ENCODE measurements at regions not wholly inside any gene's neighbourhood (a gene's known extent, or its start where the extent isn't known, plus 50 kb on each side); places are given as distances from the start of the nearest gene placed in this dataset.
"Not testable (repeated sequence)": the region's sequence is repeated elsewhere in the genome, so short reads cannot be mapped to it uniquely, and the experiment has no call there.

GRCh38 chr12:61137677-61138414 is 1122.4 kb upstream of the USP15 start:
- no peak for DNase-seq

DNA sequence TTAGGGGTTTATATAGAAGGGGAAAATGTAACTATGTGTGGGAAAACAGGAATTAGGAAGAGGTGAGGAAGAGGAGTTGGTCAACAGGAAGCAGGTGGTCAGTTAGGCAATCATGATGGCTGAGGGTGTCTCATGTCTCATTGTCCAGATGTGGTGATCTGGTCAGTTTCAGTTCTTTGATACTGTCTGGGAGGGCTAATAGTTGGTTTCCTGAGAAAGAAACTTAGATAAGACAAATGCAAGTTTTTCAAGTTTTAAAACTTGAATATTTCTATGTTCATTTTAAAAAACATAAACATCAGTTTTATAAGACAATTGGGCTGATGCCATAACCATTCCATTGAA is 1121.8 kb upstream of the USP15 start:
- no peak for DNase-seq

DNA sequence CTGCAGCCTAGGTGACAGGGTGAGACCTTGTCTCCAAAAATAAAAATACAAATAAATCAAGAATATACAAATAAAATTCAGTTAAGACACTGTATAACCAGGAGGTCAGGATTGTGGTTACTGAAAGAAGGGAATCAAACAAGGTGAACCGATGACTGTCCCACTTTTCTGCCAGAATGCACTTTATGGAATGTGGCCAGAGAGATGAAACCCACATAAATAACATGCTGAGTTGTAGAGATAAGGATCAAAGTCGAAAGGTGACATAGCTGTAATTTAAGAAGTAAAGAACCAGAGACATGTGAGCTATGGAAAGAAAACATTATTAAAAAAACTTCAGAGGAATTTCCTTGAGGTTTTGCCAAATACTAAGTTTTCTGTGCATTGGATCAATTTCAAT is 1098.2 kb upstream of the USP15 start:
- no peak for DNase-seq

GRCh38 chr12:61188801-61189595 is 1071.2 kb upstream of the USP15 start:
- DNase-seq: no peak

DNA sequence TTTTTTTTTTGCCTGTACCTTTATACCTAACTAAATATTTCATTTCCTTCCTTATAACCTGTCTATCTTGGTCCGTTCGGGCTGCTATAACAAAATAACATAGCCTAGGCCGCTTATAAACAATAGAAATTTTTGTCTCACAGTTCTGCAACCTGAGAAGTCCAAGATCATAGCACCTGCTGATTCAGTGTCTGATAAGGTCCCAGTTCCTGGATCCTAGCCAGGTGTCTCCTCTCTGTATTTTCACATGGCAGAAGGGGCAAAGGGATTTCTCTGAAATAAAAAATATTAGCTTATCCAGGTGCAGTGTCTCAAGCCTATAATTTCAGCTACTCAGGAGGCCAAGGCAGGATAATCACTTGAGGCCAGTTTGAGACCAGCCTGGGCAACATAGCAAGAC is 1046.6 kb upstream of the USP15 start:
- DNase-seq: no peak

DNA sequence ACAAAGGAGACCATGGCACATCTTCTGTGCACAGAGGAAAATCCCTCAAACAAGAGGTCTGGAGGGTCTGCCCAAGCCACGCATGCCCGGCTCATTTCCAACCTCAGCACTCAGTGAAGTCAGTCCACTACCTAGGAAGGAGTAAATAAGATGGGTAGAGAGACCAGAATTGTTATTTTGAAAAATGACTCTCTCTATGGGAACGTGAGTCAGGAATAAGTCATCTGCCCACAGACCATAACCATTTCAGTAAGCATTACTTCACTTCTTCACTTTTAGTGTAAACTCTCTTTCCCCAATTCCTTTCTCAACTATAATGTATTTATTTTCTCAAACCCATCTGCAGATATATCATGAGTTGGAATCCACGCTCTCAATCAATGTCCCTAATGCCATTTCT is 1039.9 kb upstream of the USP15 start:
- no peak for DNase-seq

- no peak for DNase-seq
Observed at GRCh38 chr12:61232040-61232439, 1028.2 kb upstream of the USP15 start.

GRCh38 chr12:61250303-61250702 is 1009.9 kb upstream of the USP15 start:
- no peak for DNase-seq

GRCh38 chr12:61251076-61251475 is 1009.1 kb upstream of the USP15 start:
- DNase-seq: no peak

DNA sequence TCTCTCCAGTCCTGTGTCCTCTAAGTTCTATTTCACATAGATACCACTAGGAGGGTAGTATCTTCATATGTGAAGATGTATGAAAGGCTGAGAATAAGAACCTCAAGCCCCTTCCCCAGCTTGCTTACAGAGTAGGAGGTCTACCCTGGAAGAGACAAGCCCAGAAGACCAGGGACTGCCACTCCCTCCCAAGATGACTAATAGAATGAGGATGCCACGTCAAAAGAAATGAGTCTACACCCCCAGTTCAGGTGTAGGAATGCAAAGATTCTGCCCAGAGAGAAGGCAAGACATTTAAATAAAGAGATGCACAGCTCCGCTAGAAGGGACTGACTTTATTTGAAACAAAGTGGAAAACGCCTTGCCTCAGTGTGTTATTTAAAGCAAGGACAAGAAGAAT is 1006.0 kb upstream of the USP15 start:
- DNase-seq: no peak

GRCh38 chr12:61264294-61264693 is 995.9 kb upstream of the USP15 start:
- DNase-seq: not testable (repeated sequence)

DNA sequence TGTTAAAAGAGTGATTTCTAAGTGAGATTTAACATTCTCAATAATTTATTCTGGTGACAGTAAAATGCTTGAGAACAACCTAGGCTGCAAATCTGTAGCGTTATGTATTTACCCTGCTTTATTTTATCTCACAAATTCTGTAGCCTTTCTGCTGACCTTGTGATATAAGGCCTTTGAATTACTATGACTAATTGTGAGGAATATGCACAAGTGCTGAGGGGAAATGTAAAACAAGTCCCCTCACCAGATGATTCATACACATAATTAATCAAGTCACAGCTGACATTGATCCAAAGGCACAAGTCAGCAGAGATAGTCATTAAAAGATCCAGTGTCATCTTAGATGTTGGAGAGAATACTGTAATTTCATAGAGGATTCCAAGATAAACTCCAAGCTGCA is 992.7 kb upstream of the USP15 start:
- DNase-seq: no peak

- DNase-seq: no peak
Observed at GRCh38 chr12:61272441-61272840, 987.8 kb upstream of the USP15 start.

GRCh38 chr12:61282790-61283575 is 977.2 kb upstream of the USP15 start:
- no peak for DNase-seq

DNA sequence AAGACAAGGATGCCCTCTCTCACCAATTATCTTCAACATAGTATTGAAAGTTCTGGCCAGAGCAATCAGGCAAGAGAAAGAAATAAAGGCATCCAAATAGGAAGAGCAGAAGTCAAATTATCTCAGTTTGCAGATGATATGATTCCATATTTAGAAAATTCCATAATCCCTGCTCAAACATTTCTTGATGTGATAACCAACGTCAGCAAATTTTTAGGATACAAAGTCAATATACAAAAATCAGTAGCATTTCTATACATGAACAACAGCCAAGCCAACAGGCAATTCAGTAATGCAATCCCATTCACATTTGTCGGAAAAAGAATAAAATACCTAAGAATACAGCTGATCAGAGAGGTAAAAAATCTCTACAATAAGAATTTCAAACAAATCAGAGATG is 969.7 kb upstream of the USP15 start:
- no peak for DNase-seq

GRCh38 chr12:61291647-61292046 is 968.6 kb upstream of the USP15 start:
- no peak for DNase-seq

DNA sequence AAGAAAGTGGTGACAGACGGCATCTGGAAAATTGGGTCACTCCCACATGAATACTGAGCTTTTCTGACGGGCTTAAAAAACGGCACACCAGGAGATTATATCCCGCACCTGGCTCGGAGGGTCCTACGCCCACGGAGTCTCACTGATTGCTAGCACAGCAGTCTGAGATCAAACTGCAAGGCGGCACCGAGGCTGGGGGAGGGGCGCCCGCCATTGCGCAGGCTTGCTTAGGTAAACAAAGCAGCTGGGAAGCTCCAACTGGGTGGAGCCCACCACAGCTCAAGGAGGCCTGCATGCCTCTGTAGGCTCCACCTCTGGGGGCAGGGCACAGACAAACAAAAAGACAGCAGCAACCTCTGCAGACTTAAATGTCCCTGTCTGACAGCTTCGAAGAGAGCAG is 966.2 kb upstream of the USP15 start:
- DNase-seq: not testable (repeated sequence)

DNA sequence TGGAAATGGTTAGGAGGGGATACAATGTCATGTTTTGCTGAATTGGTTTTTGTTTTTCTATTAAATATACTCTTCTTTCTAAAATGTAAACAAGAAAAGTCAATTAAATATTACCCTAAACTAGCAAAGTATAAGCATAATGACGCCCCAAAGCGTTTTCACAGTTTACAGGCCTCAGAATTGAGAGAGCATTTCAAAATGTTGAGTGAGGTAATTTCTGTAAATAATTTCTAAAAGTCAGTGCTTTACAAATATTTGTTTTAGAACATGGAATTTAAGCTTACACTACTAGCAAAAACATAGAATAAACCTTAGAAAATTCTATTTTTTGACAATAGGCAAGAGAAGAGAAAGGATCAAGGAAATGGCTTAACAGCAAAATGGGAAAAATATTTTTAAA is 958.4 kb upstream of the USP15 start:
- DNase-seq: no peak

GRCh38 chr12:61302282-61302681 is 957.9 kb upstream of the USP15 start:
- no peak for DNase-seq

- DNase-seq: no peak
Observed at GRCh38 chr12:61308220-61308619, 952.0 kb upstream of the USP15 start.

DNA sequence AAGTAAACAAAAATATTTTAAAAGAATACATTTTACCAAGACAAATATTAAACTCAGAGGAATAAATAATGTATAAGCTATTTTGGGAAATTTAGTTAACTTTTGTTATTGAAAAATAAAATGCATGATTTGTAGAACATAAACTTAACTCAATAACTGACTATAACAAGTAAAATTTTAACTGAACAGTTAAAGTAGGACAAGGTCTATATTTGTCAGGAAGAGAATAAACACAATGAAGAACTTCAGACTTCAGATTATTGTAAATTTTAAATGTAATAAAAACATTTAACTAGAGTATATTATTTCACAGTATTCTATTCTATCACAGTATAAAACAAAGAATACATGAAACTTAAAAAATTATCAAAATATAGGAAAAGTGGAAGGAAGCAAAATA is 948.8 kb upstream of the USP15 start:
- DNase-seq: no peak

- DNase-seq: no peak
Observed at GRCh38 chr12:61348871-61349270, 911.3 kb upstream of the USP15 start.

DNA sequence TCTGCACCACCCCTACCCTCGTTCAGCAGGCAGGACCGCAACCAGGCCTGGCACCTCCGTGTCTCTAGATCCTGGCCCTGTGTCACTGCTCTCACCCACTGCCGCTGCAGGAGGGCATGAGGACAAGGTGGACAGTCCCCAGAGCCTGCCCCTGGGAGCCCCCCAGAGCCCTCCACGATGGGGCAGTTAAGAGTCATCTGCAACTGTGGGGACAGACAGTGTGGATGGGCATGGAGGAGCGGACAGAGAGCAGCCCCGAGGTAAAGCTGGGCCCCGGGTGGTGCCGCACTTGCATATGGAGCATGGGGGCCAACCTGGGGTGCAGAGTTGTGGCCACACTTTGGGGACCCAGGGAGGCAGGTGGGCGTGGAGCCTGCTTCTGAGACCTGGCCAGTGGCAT is 905.1 kb upstream of the USP15 start:
- DNase-seq: no peak

- DNase-seq: no peak
Observed at GRCh38 chr12:61356485-61356884, 903.7 kb upstream of the USP15 start.
